ENCODE measurements at regions not wholly inside any gene's neighbourhood (a gene's known extent, or its start where the extent isn't known, plus 50 kb on each side); places are given as distances from the start of the nearest gene placed in this dataset.
"Not testable (repeated sequence)": the region's sequence is repeated elsewhere in the genome, so short reads cannot be mapped to it uniquely, and the experiment has no call there.

- no peak for DNase-seq (ENCODE audit: low read depth)
These were observed 65.5 kb downstream of the RBMY1A1 start for GRCh38 chrY:21600170-21600569.

GRCh38 chrY:21601524-21601923, 66.8 kb downstream of the RBMY1A1 start:
- no peak for DNase-seq (ENCODE audit: low read depth)

GRCh38 chrY:21602590-21602989, 67.9 kb downstream of the RBMY1A1 start:
- DNase-seq (ENCODE audit: low read depth) = no peak

GRCh38 chrY:21636137-21636536, 101.5 kb downstream of the RBMY1A1 start:
- DNase-seq (ENCODE audit: low read depth) = no peak

- peak; percentile 0 for DNase-seq (ENCODE audit: low read depth)
These were observed 115.8 kb downstream of the RBMY1A1 start for GRCh38 chrY:21650496-21650895.

- DNase-seq (ENCODE audit: low read depth) = not testable (repeated sequence)
These were observed 124.4 kb downstream of the RBMY1A1 start for GRCh38 chrY:21659057-21659456.

- not testable (repeated sequence) for DNase-seq (ENCODE audit: low read depth)
These were observed 144.9 kb downstream of the RBMY1A1 start for GRCh38 chrY:21679590-21679989.

- not testable (repeated sequence) for DNase-seq (ENCODE audit: low read depth)
These were observed 151.7 kb downstream of the RBMY1A1 start for GRCh38 chrY:21686369-21686768.

GRCh38 chrY:21701951-21702350, 167.3 kb downstream of the RBMY1A1 start:
- not testable (repeated sequence) for DNase-seq (ENCODE audit: low read depth)

GRCh38 chrY:21702927-21703326, 168.2 kb downstream of the RBMY1A1 start:
- peak; percentile 58 for DNase-seq (ENCODE audit: low read depth)

GRCh38 chrY:21705309-21705708, 170.6 kb downstream of the RBMY1A1 start:
- peak; percentile 43 for DNase-seq (ENCODE audit: low read depth)

- not testable (repeated sequence) for DNase-seq (ENCODE audit: low read depth)
These were observed 171.9 kb downstream of the RBMY1A1 start for GRCh38 chrY:21706611-21707010.

- DNase-seq (ENCODE audit: low read depth) = not testable (repeated sequence)
These were observed 158.8 kb downstream of the RBMY1D start for GRCh38 chrY:21735489-21736060.

GRCh38 chrY:21744998-21745397, 149.3 kb downstream of the RBMY1D start:
- DNase-seq (ENCODE audit: low read depth) = not testable (repeated sequence)

GRCh38 chrY:21760243-21760642, 134.1 kb downstream of the RBMY1D start:
- DNase-seq (ENCODE audit: low read depth) = not testable (repeated sequence)

GRCh38 chrY:21767824-21768223, 126.5 kb downstream of the RBMY1D start:
- not testable (repeated sequence) for DNase-seq (ENCODE audit: low read depth)

- DNase-seq (ENCODE audit: low read depth) = not testable (repeated sequence)
These were observed 112.0 kb downstream of the RBMY1D start for GRCh38 chrY:21782174-21782860.

- DNase-seq (ENCODE audit: low read depth) = no peak
These were observed 80.7 kb downstream of the RBMY1D start for GRCh38 chrY:21813484-21814233.

GRCh38 chrY:21814491-21814890, 79.8 kb downstream of the RBMY1D start:
- no peak for DNase-seq (ENCODE audit: low read depth)

GRCh38 chrY:21821881-21822280, 72.4 kb downstream of the RBMY1D start:
- DNase-seq (ENCODE audit: low read depth) = no peak

GRCh38 chrY:21827593-21827992, 66.7 kb downstream of the RBMY1D start:
- no peak for DNase-seq (ENCODE audit: low read depth)

Measured in fibroblast of gingiva (primary cell).